ENCODE measurements at regions not wholly inside any gene's neighbourhood (a gene's known extent, or its start where the extent isn't known, plus 50 kb on each side); places are given as distances from the start of the nearest gene placed in this dataset.

DNA sequence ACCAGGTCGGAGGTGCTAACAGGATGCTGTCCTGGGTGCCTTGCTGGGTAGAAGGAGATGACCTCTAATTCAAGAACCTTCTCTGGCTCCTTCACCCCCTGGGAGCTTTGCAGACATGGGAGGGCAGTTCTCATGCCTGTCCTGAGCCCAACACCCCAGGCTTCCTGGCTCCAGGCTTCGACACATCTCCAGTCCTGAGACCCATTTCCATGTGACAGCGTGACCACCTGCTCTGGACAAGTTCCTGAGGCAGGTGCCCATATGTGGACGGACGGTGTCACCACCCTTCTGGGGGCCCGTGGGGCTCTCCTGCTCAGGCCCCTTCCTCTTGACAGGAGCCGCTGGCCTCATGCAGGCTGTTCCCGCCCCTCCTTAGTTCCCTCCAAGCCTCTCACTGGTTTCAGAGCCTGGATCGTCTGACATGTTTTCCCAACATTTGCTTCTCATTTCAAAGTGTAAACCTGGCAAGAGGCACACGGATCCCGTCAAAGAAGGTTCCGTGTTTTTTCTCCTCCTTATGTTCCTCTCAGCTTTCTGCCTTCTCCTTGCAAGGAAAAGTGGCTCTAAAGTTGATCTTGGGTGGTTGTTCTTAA is 291.9 kb upstream of the RTL1 start:
- TF ChIP-seq, protein P1, sequence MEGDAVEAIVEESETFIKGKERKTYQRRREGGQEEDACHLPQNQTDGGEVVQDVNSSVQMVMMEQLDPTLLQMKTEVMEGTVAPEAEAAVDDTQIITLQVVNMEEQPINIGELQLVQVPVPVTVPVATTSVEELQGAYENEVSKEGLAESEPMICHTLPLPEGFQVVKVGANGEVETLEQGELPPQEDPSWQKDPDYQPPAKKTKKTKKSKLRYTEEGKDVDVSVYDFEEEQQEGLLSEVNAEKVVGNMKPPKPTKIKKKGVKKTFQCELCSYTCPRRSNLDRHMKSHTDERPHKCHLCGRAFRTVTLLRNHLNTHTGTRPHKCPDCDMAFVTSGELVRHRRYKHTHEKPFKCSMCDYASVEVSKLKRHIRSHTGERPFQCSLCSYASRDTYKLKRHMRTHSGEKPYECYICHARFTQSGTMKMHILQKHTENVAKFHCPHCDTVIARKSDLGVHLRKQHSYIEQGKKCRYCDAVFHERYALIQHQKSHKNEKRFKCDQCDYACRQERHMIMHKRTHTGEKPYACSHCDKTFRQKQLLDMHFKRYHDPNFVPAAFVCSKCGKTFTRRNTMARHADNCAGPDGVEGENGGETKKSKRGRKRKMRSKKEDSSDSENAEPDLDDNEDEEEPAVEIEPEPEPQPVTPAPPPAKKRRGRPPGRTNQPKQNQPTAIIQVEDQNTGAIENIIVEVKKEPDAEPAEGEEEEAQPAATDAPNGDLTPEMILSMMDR (IDR thresholded peaks at IDR 0.05; ENCODE audit: borderline replicate concordance, extremely low read depth, low read length, poor library complexity, severe bottlenecking), result no peak
- TF ChIP-seq EZH2 (IDR thresholded peaks at IDR 0.05; ENCODE audit: borderline replicate concordance, low read depth, low read length, severe bottlenecking), result no peak
